ENCODE measurements at regions not wholly inside any gene's neighbourhood (a gene's known extent, or its start where the extent isn't known, plus 50 kb on each side); places are given as distances from the start of the nearest gene placed in this dataset.

DNA sequence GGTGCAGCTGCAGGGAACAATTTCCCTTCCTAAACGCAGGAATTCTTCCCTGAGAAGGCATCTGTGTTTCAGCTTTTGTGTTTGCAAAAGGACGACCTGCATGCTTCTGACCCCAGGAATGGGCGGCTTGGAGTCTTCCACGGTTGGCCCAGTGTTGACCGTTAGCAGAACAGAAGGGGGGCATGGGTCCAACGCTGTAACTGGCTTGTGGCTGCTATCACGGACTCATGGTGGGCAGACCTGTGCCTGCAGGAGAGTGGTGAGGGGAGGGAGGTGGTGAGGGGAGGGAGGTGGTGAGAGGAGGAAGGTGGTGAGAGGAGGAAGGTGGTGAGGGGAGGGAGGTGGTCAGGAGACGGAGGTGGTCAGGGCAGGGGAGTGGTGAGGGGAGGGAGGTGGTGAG is 388.6 kb upstream of the IRX4 start:
- Histone ChIP-seq H3K9ac (ENCODE audit: low read length) (no peak overlapping the region), H3K9me3 (ENCODE audit: insufficient read depth, low read length) (no peaks in the 10 kb centered on the region), H4K20me1 (ENCODE audit: low read depth, low read length) (no peaks in the 10 kb centered on the region), H3K27me3 (ENCODE audit: low read length) (no peaks in the 10 kb centered on the region), H3K9me2 (replicated peaks; ENCODE audit: insufficient read depth, low read length) (no peaks in the 10 kb centered on the region), H2AFZ (ENCODE audit: low read depth, low read length, severe bottlenecking) (no peak overlapping the region), H3F3A (ENCODE audit: insufficient read depth) (no peaks in the 10 kb centered on the region), H3K4me3 (ENCODE audit: insufficient read depth, low read length, poor library complexity, severe bottlenecking) (no peak overlapping the region), H3K27ac (ENCODE audit: low read depth, low read length) (no peak overlapping the region), H3K36me3 (ENCODE audit: low read length) (no peaks in the 10 kb centered on the region), H3K4me2 (ENCODE audit: low read depth, low read length, poor library complexity, severe bottlenecking) (no peak overlapping the region), H3K79me2 (ENCODE audit: insufficient read depth, low read length) (no peaks in the 10 kb centered on the region)
- TF ChIP-seq, protein P1, sequence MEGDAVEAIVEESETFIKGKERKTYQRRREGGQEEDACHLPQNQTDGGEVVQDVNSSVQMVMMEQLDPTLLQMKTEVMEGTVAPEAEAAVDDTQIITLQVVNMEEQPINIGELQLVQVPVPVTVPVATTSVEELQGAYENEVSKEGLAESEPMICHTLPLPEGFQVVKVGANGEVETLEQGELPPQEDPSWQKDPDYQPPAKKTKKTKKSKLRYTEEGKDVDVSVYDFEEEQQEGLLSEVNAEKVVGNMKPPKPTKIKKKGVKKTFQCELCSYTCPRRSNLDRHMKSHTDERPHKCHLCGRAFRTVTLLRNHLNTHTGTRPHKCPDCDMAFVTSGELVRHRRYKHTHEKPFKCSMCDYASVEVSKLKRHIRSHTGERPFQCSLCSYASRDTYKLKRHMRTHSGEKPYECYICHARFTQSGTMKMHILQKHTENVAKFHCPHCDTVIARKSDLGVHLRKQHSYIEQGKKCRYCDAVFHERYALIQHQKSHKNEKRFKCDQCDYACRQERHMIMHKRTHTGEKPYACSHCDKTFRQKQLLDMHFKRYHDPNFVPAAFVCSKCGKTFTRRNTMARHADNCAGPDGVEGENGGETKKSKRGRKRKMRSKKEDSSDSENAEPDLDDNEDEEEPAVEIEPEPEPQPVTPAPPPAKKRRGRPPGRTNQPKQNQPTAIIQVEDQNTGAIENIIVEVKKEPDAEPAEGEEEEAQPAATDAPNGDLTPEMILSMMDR (IDR thresholded peaks at IDR 0.05; ENCODE audit: insufficient read depth, low read length, poor library complexity, severe bottlenecking), result no peak

GRCh38 chr5:2270467-2270866 is 387.7 kb upstream of the IRX4 start:
- Histone ChIP-seq H3F3A (ENCODE audit: insufficient read depth) (no peaks in the 10 kb centered on the region), H3K36me3 (ENCODE audit: low read length) (no peaks in the 10 kb centered on the region), H3K27me3 (ENCODE audit: low read length) (no peaks in the 10 kb centered on the region), H3K4me3 (ENCODE audit: insufficient read depth, low read length, poor library complexity, severe bottlenecking) (no peak overlapping the region), H2AFZ (ENCODE audit: low read depth, low read length, severe bottlenecking) (no peak overlapping the region), H3K9ac (ENCODE audit: low read length) (no peak overlapping the region), H3K79me2 (ENCODE audit: insufficient read depth, low read length) (no peaks in the 10 kb centered on the region), H3K9me3 (ENCODE audit: insufficient read depth, low read length) (no peaks in the 10 kb centered on the region), H4K20me1 (ENCODE audit: low read depth, low read length) (no peaks in the 10 kb centered on the region), H3K27ac (ENCODE audit: low read depth, low read length) (no peak overlapping the region), H3K9me2 (replicated peaks; ENCODE audit: insufficient read depth, low read length) (no peaks in the 10 kb centered on the region), H3K4me2 (ENCODE audit: low read depth, low read length, poor library complexity, severe bottlenecking) (no peak overlapping the region)
- TF ChIP-seq, protein P1 (IDR thresholded peaks at IDR 0.05; ENCODE audit: insufficient read depth, low read length, poor library complexity, severe bottlenecking), result no peak

DNA sequence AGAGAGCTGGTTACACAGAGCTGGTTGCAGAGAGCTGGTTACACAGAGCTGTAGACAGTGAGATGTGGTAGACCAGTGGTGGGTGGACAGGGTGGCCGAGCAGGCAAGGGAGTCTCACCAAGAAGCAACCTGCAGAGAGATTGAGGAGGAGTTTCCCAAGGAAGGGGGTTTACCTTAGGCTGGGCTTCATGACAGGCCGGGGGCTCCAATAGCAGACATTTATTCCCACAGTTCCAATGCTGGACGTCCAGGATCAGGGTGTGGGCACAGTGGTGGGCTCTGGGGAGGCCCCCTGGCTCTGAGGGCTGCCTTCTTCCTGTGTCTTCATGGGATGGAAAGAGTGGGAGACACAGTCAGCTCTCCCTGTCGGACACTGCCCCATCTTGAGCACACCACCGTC is 386.9 kb upstream of the IRX4 start:
- no peaks in the 10 kb centered on the region for H3K9me3 ChIP-seq (ENCODE audit: insufficient read depth, low read length)
- no peaks in the 10 kb centered on the region for H3K36me3 ChIP-seq (ENCODE audit: low read length)
- no peak overlapping the region for H2AFZ ChIP-seq (ENCODE audit: low read depth, low read length, severe bottlenecking)
- no peaks in the 10 kb centered on the region for H4K20me1 ChIP-seq (ENCODE audit: low read depth, low read length)
- no peak overlapping the region for H3K4me3 ChIP-seq (ENCODE audit: insufficient read depth, low read length, poor library complexity, severe bottlenecking)
- H3K27me3 ChIP-seq (ENCODE audit: low read length), result no peaks in the 10 kb centered on the region
- H3K4me2 ChIP-seq (ENCODE audit: low read depth, low read length, poor library complexity, severe bottlenecking), result no peak overlapping the region
- no peak overlapping the region for H3K27ac ChIP-seq (ENCODE audit: low read depth, low read length)
- H3K9ac ChIP-seq (ENCODE audit: low read length), result no peak overlapping the region
- TF ChIP-seq EZH2phosphoT487 (conservative IDR thresholded peaks at IDR 0.05; ENCODE audit: low read length), result no peak
- TF ChIP-seq, protein P1 (IDR thresholded peaks at IDR 0.05; ENCODE audit: insufficient read depth, low read length, poor library complexity, severe bottlenecking), result no peak
- no peaks in the 10 kb centered on the region for H3K79me2 ChIP-seq (ENCODE audit: insufficient read depth, low read length)
- no peaks in the 10 kb centered on the region for H3K9me2 ChIP-seq (replicated peaks; ENCODE audit: insufficient read depth, low read length)
- H3F3A ChIP-seq (ENCODE audit: insufficient read depth), result no peaks in the 10 kb centered on the region

GRCh38 chr5:2267991-2268390 is 385.3 kb upstream of the IRX4 start:
- Histone ChIP-seq H2AFZ (ENCODE audit: low read depth, low read length, severe bottlenecking) (no peak overlapping the region), H3F3A (ENCODE audit: insufficient read depth) (no peaks in the 10 kb centered on the region), H3K27ac (ENCODE audit: low read depth, low read length) (no peak overlapping the region), H3K27me3 (ENCODE audit: low read length) (no peaks in the 10 kb centered on the region), H3K4me2 (ENCODE audit: low read depth, low read length, poor library complexity, severe bottlenecking) (no peak overlapping the region), H3K36me3 (ENCODE audit: low read length) (no peaks in the 10 kb centered on the region), H3K4me3 (ENCODE audit: insufficient read depth, low read length, poor library complexity, severe bottlenecking) (no peak overlapping the region), H4K20me1 (ENCODE audit: low read depth, low read length) (no peaks in the 10 kb centered on the region), H3K9ac (ENCODE audit: low read length) (no peak overlapping the region), H3K9me3 (ENCODE audit: insufficient read depth, low read length) (no peaks in the 10 kb centered on the region), H3K9me2 (replicated peaks; ENCODE audit: insufficient read depth, low read length) (no peaks in the 10 kb centered on the region), H3K79me2 (ENCODE audit: insufficient read depth, low read length) (no peaks in the 10 kb centered on the region)
- no peak for TF ChIP-seq EZH2phosphoT487 (conservative IDR thresholded peaks at IDR 0.05; ENCODE audit: low read length)
- TF ChIP-seq, protein P1 (IDR thresholded peaks at IDR 0.05; ENCODE audit: insufficient read depth, low read length, poor library complexity, severe bottlenecking), result no peak
